HCT116 (cell line): ENCODE measurements at regions not wholly inside any gene's neighbourhood (a gene's known extent, or its start where the extent isn't known, plus 50 kb on each side); places are given as distances from the start of the nearest gene placed in this dataset.

Experiments
- ATAC-seq: fragments of 200-7000 bp; cut with Tn5 transposase; 2 replicates; pipeline ENCODE4 v1.9.1; 2020; ENCODE audit warnings: mild to moderate bottlenecking, moderate library complexity
- BruUV-seq: library from RNA; stranded (reverse); fragments of 400-500 nt; replicated peaks from 2 replicates; lab custom pipeline; 2021; lab: Mats Ljungman, UMichigan
- CTCF ChIA-PET: fragments of 300-600 bp; sonication (Branson Sonifier 250); formaldehyde crosslinking; loops from one replicate; lab custom pipeline; 2021; ENCODE audit warnings: antibody characterized with exemption; lab: Charles Lee
- POLR2A ChIA-PET: fragments of 300-600, 350-600 bp; sonication (Branson Sonifier 250); formaldehyde crosslinking; loops from one replicate; lab custom pipeline; 2021; ENCODE audit warnings: antibody characterized with exemption; lab: Charles Lee
- RAD21 ChIA-PET, 2 experiments: fragments of 300-600 bp; sonication (Branson Sonifier 250); formaldehyde crosslinking; loops; one replicate each; lab custom pipeline; 2023; ENCODE audit warnings: low total read pairs in 2 of 2; ENCODE audit not compliant: uncharacterized antibody in 2 of 2, unreplicated experiment in 2 of 2, low non-redundant PET in 1 of 2; lab: Charles Lee
- DNase-seq: peaks from one replicate; pipeline ENCODE4 v3.0.0-alpha.2; 2010; ENCODE audit warnings: low read depth, low spot score
- H2AFZ ChIP-seq: fragments of 200-600 bp; shearing (Covaris generic), sonication (generic); 2 replicates; pipeline ENCODE4 v1.6.1; 2017; ENCODE audit warnings: low read depth, mixed run types, mixed read lengths, antibody characterized with exemption, low read length; ENCODE audit not compliant: poor library complexity, severe bottlenecking
- H3K27ac ChIP-seq: 2 replicates; pipeline ENCODE4 v1.5.1; 2012; ENCODE audit warnings: low read depth, low read length
- H3K27me3 ChIP-seq: fragments of 200-600 bp; sonication (generic); 2 replicates; pipeline ENCODE4 v1.6.1; 2016; ENCODE audit warnings: mixed run types, low read length, mixed read lengths; ENCODE audit not compliant: insufficient read depth
- H3K36me3 ChIP-seq, 2 experiments: fragments of 200-500 bp in 1 of 2; fragments of 200-600 bp in 1 of 2; sonication (Bioruptor generic) in 1 of 2; sonication (generic) in 1 of 2; 2 replicates each; pipeline versions ENCODE4 v1.5.1 to v1.6.1; 2014 to 2016; ENCODE audit warnings: low read length in 2 of 2, inconsistent platforms in 1 of 2, mixed read lengths in 1 of 2, mixed run types in 1 of 2; ENCODE audit not compliant: insufficient read depth in 2 of 2, control insufficient read depth in 1 of 2
- H3K4me1 ChIP-seq, 2 experiments: fragments of 200-600 bp in 1 of 2; sonication (generic) in 1 of 2; 2 replicates each; pipeline versions ENCODE4 v1.5.1 to v1.6.1; 2012 to 2017; ENCODE audit warnings: low read length in 2 of 2, inconsistent platforms in 1 of 2, mild to moderate bottlenecking in 1 of 2, mixed read lengths in 1 of 2, mixed run types in 1 of 2, moderate library complexity in 1 of 2; ENCODE audit not compliant: insufficient read depth in 2 of 2, control insufficient read depth in 1 of 2
- H3K4me2 ChIP-seq: fragments of 200-600 bp; sonication (generic); 2 replicates; pipeline ENCODE4 v1.6.1; 2017; ENCODE audit warnings: mixed run types, low read length, mixed read lengths
- H3K4me3 ChIP-seq, 2 experiments: fragments of 200-600 bp in 1 of 2; sonication (generic) in 1 of 2; replicated peaks in 1 of 2; 2 replicates each; pipeline ENCODE4 v1.5.1; 2011 to 2016; ENCODE audit warnings: low read length in 2 of 2, control low read depth in 1 of 2, low read depth in 1 of 2, mild to moderate bottlenecking in 1 of 2, mixed read lengths in 1 of 2, mixed run types in 1 of 2
- H3K79me2 ChIP-seq: fragments of 200-600 bp; sonication (generic); 2 replicates; pipeline ENCODE4 v1.6.1; 2017; ENCODE audit warnings: mild to moderate bottlenecking, mixed run types, low read length, moderate library complexity, mixed read lengths; ENCODE audit not compliant: insufficient read depth
- H3K9ac ChIP-seq: fragments of 200-600 bp; sonication (generic); 2 replicates; pipeline ENCODE4 v1.6.1; 2016; ENCODE audit warnings: low read length, mixed read lengths
- H3K9me2 ChIP-seq: fragments of 200-600 bp; sonication (generic), shearing (Covaris generic); 2 replicates; pipeline ENCODE4 v1.6.1; 2017; ENCODE audit warnings: mixed run types, mild to moderate bottlenecking, moderate library complexity; ENCODE audit not compliant: insufficient read depth
- H3K9me3 ChIP-seq, 2 experiments: fragments of 200-500 bp in 1 of 2; fragments of 200-600 bp in 1 of 2; sonication (Bioruptor generic) in 1 of 2; sonication (generic) in 1 of 2; 2 replicates each; pipeline ENCODE4 v1.6.1; 2014 to 2017; ENCODE audit warnings: low read length in 2 of 2, mixed read lengths in 2 of 2, inconsistent platforms in 1 of 2, low read depth in 1 of 2, mild to moderate bottlenecking in 1 of 2, mixed run types in 1 of 2, moderate library complexity in 1 of 2; ENCODE audit not compliant: control insufficient read depth in 1 of 2, insufficient read depth in 1 of 2
- H4K20me1 ChIP-seq: fragments of 200-600 bp; sonication (generic), shearing (Covaris generic); 2 replicates; pipeline ENCODE4 v1.6.1; 2017; ENCODE audit warnings: mixed run types, mild to moderate bottlenecking, moderate library complexity; ENCODE audit not compliant: insufficient read depth
- EZH2 ChIP-seq: fragments of 200-600 bp; sonication (generic); IDR thresholded peaks from 2 replicates; pipeline ENCODE4 v1.6.1; 2017; ENCODE audit warnings: antibody characterized with exemption, mixed run types
- FOSL1 ChIP-seq: IDR thresholded peaks from 2 replicates; pipeline ENCODE4 v1.6.1; 2012; ENCODE audit warnings: low read depth
- POLR2AphosphoS5 ChIP-seq: IDR thresholded peaks from 2 replicates; pipeline ENCODE4 v1.6.1; 2011; ENCODE audit warnings: mild to moderate bottlenecking, low read depth, low read length, moderate library complexity
- RAD21 ChIP-seq: IDR thresholded peaks from 2 replicates; pipeline ENCODE4 v1.6.1; 2012; ENCODE audit warnings: low read depth, mild to moderate bottlenecking
- SIN3A ChIP-seq: IDR thresholded peaks from 2 replicates; pipeline ENCODE4 v1.6.1; 2012; ENCODE audit warnings: low read depth
- SRF ChIP-seq: IDR thresholded peaks from 2 replicates; pipeline ENCODE4 v1.6.1; 2012; ENCODE audit warnings: low read depth
- TCF7L2 ChIP-seq: IDR thresholded peaks from 2 replicates; pipeline ENCODE4 v1.7.0; 2011; ENCODE audit warnings: borderline replicate concordance, inconsistent platforms; ENCODE audit not compliant: insufficient read depth, insufficient read length; ENCODE audit errors: extremely low read depth
- YY1 ChIP-seq: IDR thresholded peaks from 2 replicates; pipeline ENCODE4 v1.6.1; 2011; ENCODE audit warnings: low read length, low read depth, moderate library complexity, mild to moderate bottlenecking; ENCODE audit not compliant: insufficient replicate concordance; ENCODE audit errors: extremely low read depth
- ZFX ChIP-seq: fragments of 450-650 bp; IDR thresholded peaks from 2 replicates; pipeline ENCODE4 v1.6.1; 2017
- ZNF274 ChIP-seq: fragments of 200-500 bp; sonication (Bioruptor generic); IDR thresholded peaks from 2 replicates; pipeline ENCODE4 v1.6.1; 2014; ENCODE audit warnings: mild to moderate bottlenecking, low read depth, low read length, inconsistent platforms
- intact Hi-C: fragments of 100-400 bp; cut with micrococcal nuclease; formaldehyde crosslinking; loops from 2 replicates; pipeline ENCODE4 v1.10.0; 2022
- TF ChIP-seq, protein P1 (sequence below): IDR thresholded peaks from 2 replicates; pipeline ENCODE4 v1.6.1; 2012; ENCODE audit warnings: low read depth
- TF ChIP-seq, protein P2 (sequence below): IDR thresholded peaks from 2 replicates; pipeline ENCODE4 v1.6.1; 2012
- TF ChIP-seq, protein P3 (sequence below): IDR thresholded peaks from 2 replicates; pipeline ENCODE4 v1.6.1; 2011; ENCODE audit warnings: mild to moderate bottlenecking, low read length, moderate library complexity; ENCODE audit not compliant: insufficient replicate concordance; ENCODE audit errors: extremely low read depth
- TF ChIP-seq, protein P4 (sequence below): IDR thresholded peaks from 2 replicates; pipeline ENCODE4 v1.6.1; 2012

DNA sequence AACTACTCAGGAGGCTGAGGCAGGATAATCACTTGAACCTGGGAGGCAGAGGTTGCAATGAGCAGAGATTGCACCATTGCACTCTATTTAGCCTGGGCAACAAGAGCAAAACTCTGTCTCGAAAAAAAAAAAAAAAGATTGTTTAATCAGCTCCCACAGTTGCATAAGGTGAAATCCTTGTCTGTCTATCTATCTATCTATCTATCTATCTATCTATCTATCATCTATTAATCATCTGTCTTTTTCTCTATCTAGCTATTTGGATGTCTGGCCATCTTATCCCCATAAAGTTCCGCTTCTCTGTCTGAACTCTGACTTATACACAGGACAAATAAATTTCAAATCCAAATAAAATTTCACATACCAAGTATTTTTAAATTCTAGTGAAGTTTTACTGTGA is 223.2 kb upstream of the PGRMC2 start:
- CTCF ChIA-PET, result no interaction called here
- no peak overlapping the region for H2AFZ ChIP-seq
- DNase-seq, result no peak
- no peaks in the 10 kb centered on the region for H3K79me2 ChIP-seq
- POLR2A ChIA-PET, result no interaction called here
- RAD21 ChIA-PET, result no interaction called here
- H3K9ac ChIP-seq, result no peak overlapping the region
- no peaks in the 10 kb centered on the region for H3K36me3 ChIP-seq
- H3K4me1 ChIP-seq, result no peaks in the 10 kb centered on the region
- intact Hi-C loops, result no loop called here
- H3K4me3 ChIP-seq, result no peak overlapping the region
- no peak overlapping the region for H3K27ac ChIP-seq
- no peak for ATAC-seq
- no peak overlapping the region for H3K4me2 ChIP-seq
- H3K9me2 ChIP-seq, result no peaks in the 10 kb centered on the region
- no peaks in the 10 kb centered on the region for H3K27me3 ChIP-seq
- BruUV-seq, result no TSS peak
- no peaks in the 10 kb centered on the region for H3K9me3 ChIP-seq
- no peaks in the 10 kb centered on the region for H4K20me1 ChIP-seq
- TF ChIP-seq, protein P1, sequence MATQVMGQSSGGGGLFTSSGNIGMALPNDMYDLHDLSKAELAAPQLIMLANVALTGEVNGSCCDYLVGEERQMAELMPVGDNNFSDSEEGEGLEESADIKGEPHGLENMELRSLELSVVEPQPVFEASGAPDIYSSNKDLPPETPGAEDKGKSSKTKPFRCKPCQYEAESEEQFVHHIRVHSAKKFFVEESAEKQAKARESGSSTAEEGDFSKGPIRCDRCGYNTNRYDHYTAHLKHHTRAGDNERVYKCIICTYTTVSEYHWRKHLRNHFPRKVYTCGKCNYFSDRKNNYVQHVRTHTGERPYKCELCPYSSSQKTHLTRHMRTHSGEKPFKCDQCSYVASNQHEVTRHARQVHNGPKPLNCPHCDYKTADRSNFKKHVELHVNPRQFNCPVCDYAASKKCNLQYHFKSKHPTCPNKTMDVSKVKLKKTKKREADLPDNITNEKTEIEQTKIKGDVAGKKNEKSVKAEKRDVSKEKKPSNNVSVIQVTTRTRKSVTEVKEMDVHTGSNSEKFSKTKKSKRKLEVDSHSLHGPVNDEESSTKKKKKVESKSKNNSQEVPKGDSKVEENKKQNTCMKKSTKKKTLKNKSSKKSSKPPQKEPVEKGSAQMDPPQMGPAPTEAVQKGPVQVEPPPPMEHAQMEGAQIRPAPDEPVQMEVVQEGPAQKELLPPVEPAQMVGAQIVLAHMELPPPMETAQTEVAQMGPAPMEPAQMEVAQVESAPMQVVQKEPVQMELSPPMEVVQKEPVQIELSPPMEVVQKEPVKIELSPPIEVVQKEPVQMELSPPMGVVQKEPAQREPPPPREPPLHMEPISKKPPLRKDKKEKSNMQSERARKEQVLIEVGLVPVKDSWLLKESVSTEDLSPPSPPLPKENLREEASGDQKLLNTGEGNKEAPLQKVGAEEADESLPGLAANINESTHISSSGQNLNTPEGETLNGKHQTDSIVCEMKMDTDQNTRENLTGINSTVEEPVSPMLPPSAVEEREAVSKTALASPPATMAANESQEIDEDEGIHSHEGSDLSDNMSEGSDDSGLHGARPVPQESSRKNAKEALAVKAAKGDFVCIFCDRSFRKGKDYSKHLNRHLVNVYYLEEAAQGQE, result no peak
- TF ChIP-seq POLR2AphosphoS5 (no peak), TCF7L2 (no peak), RAD21 (no peak), YY1 (no peak), ZFX (no peak), SRF (no peak), SIN3A (no peak), EZH2 (no peak), ZNF274 (no peak), FOSL1 (no peak)
- TF ChIP-seq, protein P2, sequence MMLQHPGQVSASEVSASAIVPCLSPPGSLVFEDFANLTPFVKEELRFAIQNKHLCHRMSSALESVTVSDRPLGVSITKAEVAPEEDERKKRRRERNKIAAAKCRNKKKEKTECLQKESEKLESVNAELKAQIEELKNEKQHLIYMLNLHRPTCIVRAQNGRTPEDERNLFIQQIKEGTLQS, result no peak
- TF ChIP-seq, protein P3, sequence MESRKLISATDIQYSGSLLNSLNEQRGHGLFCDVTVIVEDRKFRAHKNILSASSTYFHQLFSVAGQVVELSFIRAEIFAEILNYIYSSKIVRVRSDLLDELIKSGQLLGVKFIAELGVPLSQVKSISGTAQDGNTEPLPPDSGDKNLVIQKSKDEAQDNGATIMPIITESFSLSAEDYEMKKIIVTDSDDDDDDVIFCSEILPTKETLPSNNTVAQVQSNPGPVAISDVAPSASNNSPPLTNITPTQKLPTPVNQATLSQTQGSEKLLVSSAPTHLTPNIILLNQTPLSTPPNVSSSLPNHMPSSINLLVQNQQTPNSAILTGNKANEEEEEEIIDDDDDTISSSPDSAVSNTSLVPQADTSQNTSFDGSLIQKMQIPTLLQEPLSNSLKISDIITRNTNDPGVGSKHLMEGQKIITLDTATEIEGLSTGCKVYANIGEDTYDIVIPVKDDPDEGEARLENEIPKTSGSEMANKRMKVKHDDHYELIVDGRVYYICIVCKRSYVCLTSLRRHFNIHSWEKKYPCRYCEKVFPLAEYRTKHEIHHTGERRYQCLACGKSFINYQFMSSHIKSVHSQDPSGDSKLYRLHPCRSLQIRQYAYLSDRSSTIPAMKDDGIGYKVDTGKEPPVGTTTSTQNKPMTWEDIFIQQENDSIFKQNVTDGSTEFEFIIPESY, result no peak
- TF ChIP-seq, protein P4, sequence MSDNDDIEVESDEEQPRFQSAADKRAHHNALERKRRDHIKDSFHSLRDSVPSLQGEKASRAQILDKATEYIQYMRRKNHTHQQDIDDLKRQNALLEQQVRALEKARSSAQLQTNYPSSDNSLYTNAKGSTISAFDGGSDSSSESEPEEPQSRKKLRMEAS, result no peak
- TF ChIP-seq, all 23 proteins: peak for 0
